ENCODE measurements at regions not wholly inside any gene's neighbourhood (a gene's known extent, or its start where the extent isn't known, plus 50 kb on each side); places are given as distances from the start of the nearest gene placed in this dataset.

DNA sequence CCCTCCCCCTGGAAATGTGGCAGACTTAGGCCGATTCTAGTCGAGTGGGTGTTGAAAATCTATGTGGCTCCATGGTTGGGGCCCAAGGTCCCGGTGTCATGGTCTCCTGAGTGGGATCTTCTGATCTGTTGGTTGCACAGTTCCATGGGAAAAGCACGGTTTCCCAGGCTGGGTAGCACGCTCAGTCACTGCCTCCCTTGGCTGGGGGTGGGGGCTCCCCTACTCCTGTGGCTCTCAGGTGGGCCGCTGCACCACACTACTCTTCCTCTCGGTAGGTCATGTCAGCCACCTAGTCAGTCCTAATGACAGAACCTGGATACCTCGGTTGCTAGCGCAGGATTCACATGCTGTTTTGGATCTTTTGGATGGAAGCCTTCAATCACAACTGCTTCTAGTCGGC lies 247.0 kb downstream of the SPRY2 start:
- no peaks in the 10 kb centered on the region for H3K9me3 ChIP-seq (ENCODE audit: insufficient read depth, low read length)
- no peaks in the 10 kb centered on the region for H4K20me1 ChIP-seq (ENCODE audit: low read depth, low read length)
- H3K4me2 ChIP-seq (ENCODE audit: low read depth, low read length, poor library complexity, severe bottlenecking): no peak overlapping the region
- H3K4me3 ChIP-seq (ENCODE audit: insufficient read depth, low read length, poor library complexity, severe bottlenecking): no peak overlapping the region
- no peak for TF ChIP-seq EZH2phosphoT487 (conservative IDR thresholded peaks at IDR 0.05; ENCODE audit: low read length)
- TF ChIP-seq CTCF (IDR thresholded peaks at IDR 0.05; ENCODE audit: insufficient read depth, low read length, poor library complexity, severe bottlenecking): no peak
- no peak overlapping the region for H3K27ac ChIP-seq (ENCODE audit: low read depth, low read length)
- H3K36me3 ChIP-seq (ENCODE audit: low read length): no peaks in the 10 kb centered on the region
- no peaks in the 10 kb centered on the region for H3F3A ChIP-seq (ENCODE audit: insufficient read depth)
- H3K9ac ChIP-seq (ENCODE audit: low read length): no peak overlapping the region
- no peaks in the 10 kb centered on the region for H3K27me3 ChIP-seq (ENCODE audit: low read length)
- H3K79me2 ChIP-seq (ENCODE audit: insufficient read depth, low read length): no peaks in the 10 kb centered on the region
- H3K9me2 ChIP-seq (replicated peaks; ENCODE audit: insufficient read depth, low read length): no peaks in the 10 kb centered on the region
- no peak overlapping the region for H2AFZ ChIP-seq (ENCODE audit: low read depth, low read length, severe bottlenecking)

GRCh38 chr13:80086304-80086721 lies 254.6 kb downstream of the SPRY2 start:
- H3K4me2 ChIP-seq (ENCODE audit: low read depth, low read length, poor library complexity, severe bottlenecking): no peak overlapping the region
- H2AFZ ChIP-seq (ENCODE audit: low read depth, low read length, severe bottlenecking): no peak overlapping the region
- H3K27me3 ChIP-seq (ENCODE audit: low read length): no peaks in the 10 kb centered on the region
- H3K79me2 ChIP-seq (ENCODE audit: insufficient read depth, low read length): no peaks in the 10 kb centered on the region
- H3K9ac ChIP-seq (ENCODE audit: low read length): no peak overlapping the region
- TF ChIP-seq CTCF (IDR thresholded peaks at IDR 0.05; ENCODE audit: insufficient read depth, low read length, poor library complexity, severe bottlenecking) (no peak), EZH2phosphoT487 (conservative IDR thresholded peaks at IDR 0.05; ENCODE audit: low read length) (no peak)
- no peaks in the 10 kb centered on the region for H3K9me3 ChIP-seq (ENCODE audit: insufficient read depth, low read length)
- no peaks in the 10 kb centered on the region for H3F3A ChIP-seq (ENCODE audit: insufficient read depth)
- H3K27ac ChIP-seq (ENCODE audit: low read depth, low read length): no peak overlapping the region
- H3K4me3 ChIP-seq (ENCODE audit: insufficient read depth, low read length, poor library complexity, severe bottlenecking): no peak overlapping the region
- no peaks in the 10 kb centered on the region for H3K9me2 ChIP-seq (replicated peaks; ENCODE audit: insufficient read depth, low read length)
- H4K20me1 ChIP-seq (ENCODE audit: low read depth, low read length): no peaks in the 10 kb centered on the region
- no peaks in the 10 kb centered on the region for H3K36me3 ChIP-seq (ENCODE audit: low read length)

DNA sequence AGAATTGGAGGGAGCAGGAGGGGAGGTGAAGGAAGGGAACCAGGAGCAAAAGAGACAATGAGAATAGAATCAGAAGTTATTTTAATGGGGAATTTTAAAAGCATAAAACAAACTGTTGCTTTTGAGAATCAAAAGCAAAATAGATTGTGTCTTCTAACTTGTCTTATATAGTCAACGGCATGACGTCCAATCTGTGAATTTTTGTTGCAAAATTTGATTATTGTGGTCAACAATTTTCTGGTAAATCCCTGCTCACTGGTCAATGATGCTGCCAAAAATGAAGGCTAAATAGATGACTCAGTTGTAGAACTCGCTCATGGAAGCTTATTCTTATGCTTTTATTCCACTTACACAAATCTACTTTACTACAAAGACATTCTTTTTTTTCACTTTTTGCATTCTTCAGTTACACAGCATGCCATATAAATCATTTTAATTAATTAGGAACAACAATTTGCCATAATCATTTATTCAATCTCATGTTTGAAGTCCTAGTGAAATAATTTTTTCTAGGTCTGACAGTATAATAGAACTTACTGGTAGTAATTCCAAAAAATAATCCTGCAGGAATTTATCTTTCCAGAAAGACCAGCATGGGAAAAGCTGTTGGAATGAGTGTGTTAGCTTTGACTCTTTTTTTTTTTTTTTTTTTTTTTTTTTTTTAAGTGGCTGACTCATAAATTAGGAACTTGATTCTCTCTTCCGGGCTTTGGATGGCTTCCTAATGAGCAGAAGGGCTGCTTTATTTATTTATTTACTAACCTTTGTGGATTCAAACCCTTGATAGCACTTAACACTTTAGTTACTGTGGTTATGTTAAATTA lies 256.9 kb downstream of the SPRY2 start:
- H3K27ac ChIP-seq (ENCODE audit: low read depth, low read length): no peak overlapping the region
- H3K4me2 ChIP-seq (ENCODE audit: low read depth, low read length, poor library complexity, severe bottlenecking): no peak overlapping the region

More for the DNA sequence above, 256.9 kb downstream of the SPRY2 start:
- Histone ChIP-seq H3K9me2 (replicated peaks; ENCODE audit: insufficient read depth, low read length) (no peaks in the 10 kb centered on the region), H3F3A (ENCODE audit: insufficient read depth) (no peaks in the 10 kb centered on the region), H3K27me3 (ENCODE audit: low read length) (no peaks in the 10 kb centered on the region), H3K4me3 (ENCODE audit: insufficient read depth, low read length, poor library complexity, severe bottlenecking) (no peak overlapping the region), H2AFZ (ENCODE audit: low read depth, low read length, severe bottlenecking) (no peak overlapping the region), H3K9ac (ENCODE audit: low read length) (no peak overlapping the region), H3K9me3 (ENCODE audit: insufficient read depth, low read length) (no peaks in the 10 kb centered on the region), H3K79me2 (ENCODE audit: insufficient read depth, low read length) (no peaks in the 10 kb centered on the region), H4K20me1 (ENCODE audit: low read depth, low read length) (no peaks in the 10 kb centered on the region), H3K36me3 (ENCODE audit: low read length) (no peaks in the 10 kb centered on the region)
- TF ChIP-seq CTCF (IDR thresholded peaks at IDR 0.05; ENCODE audit: insufficient read depth, low read length, poor library complexity, severe bottlenecking) (no peak), EZH2phosphoT487 (conservative IDR thresholded peaks at IDR 0.05; ENCODE audit: low read length) (no peak)

Measured in SU-DHL-6 (cell line).